ENCODE measurements at regions not wholly inside any gene's neighbourhood (a gene's known extent, or its start where the extent isn't known, plus 50 kb on each side); places are given as distances from the start of the nearest gene placed in this dataset.

DNA sequence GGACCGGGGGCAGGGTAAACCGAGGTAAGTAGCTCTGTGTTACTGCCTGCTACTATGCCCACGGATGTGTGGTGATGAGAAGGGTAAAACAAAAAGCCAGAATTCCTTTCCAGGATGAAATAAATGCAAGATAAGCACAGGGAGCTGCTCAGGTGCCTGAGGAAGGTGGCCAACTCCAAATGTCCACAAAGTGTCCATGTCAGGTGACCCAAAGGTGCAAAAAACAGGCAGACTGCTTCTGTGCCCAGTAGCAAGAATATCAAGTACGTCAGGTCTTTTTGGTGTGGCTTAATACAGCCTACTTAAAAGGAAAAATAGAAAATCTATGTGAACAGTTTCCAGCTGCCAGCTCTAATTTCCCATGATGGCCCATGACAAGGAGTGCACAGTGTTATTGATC is 279.3 kb downstream of the SETD4 start:
- no peak overlapping the region for H3K4ac ChIP-seq (ENCODE audit: low read depth, low read length)
- DNase-seq: no peak
- H4K8ac ChIP-seq (replicated peaks; ENCODE audit: insufficient read length, low read depth, low read length): no peak overlapping the region
- no peaks in the 10 kb centered on the region for H4K20me1 ChIP-seq (ENCODE audit: control insufficient read depth, insufficient read depth, insufficient read length)
- H3K4me1 ChIP-seq (ENCODE audit: insufficient read depth, low read length): no peaks in the 10 kb centered on the region
- no peak overlapping the region for H3K27ac ChIP-seq (ENCODE audit: insufficient read length, low read depth, low read length)
- H3T11ph ChIP-seq (ENCODE audit: low read length): no peak overlapping the region
- no peak overlapping the region; a peak in 1 of 7 replicates for H3K27ac Mint-ChIP-seq
- H4K5ac ChIP-seq (ENCODE audit: insufficient read length, low read depth, low read length): no peak overlapping the region
- H3K18ac ChIP-seq (ENCODE audit: insufficient read length, low read depth, low read length): no peak overlapping the region
- TF ChIP-seq, protein P1, sequence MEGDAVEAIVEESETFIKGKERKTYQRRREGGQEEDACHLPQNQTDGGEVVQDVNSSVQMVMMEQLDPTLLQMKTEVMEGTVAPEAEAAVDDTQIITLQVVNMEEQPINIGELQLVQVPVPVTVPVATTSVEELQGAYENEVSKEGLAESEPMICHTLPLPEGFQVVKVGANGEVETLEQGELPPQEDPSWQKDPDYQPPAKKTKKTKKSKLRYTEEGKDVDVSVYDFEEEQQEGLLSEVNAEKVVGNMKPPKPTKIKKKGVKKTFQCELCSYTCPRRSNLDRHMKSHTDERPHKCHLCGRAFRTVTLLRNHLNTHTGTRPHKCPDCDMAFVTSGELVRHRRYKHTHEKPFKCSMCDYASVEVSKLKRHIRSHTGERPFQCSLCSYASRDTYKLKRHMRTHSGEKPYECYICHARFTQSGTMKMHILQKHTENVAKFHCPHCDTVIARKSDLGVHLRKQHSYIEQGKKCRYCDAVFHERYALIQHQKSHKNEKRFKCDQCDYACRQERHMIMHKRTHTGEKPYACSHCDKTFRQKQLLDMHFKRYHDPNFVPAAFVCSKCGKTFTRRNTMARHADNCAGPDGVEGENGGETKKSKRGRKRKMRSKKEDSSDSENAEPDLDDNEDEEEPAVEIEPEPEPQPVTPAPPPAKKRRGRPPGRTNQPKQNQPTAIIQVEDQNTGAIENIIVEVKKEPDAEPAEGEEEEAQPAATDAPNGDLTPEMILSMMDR (conservative IDR thresholded peaks at IDR 0.05): no peak
- H3K79me1 ChIP-seq (ENCODE audit: insufficient read depth, low read depth, low read length, poor library complexity, severe bottlenecking): no peaks in the 10 kb centered on the region
- H2AFZ ChIP-seq (ENCODE audit: low read length): no peak overlapping the region
- no CpG with 5 or more reads among the region's 4 CpGs for WGBS (ENCODE audit: extremely low coverage, insufficient read length, low lambda C conversion rate)
- H3K4me2 ChIP-seq (ENCODE audit: insufficient read depth, insufficient read length, low read length): no peak overlapping the region
- H3K14ac ChIP-seq (ENCODE audit: insufficient read depth, low read length): no peak overlapping the region
- peaks cover 0 to 2% of the 10 kb centered on the region in 2 experiments; a peak in 2 of 5 replicates for H3K9me3 Mint-ChIP-seq
- H4K91ac ChIP-seq (ENCODE audit: insufficient read length, low read depth, low read length): no peak overlapping the region
- no peaks in the 10 kb centered on the region for H3K79me2 ChIP-seq (ENCODE audit: insufficient read depth, low read length)
- no peak overlapping the region for H2BK20ac ChIP-seq (ENCODE audit: low read depth, low read length, poor library complexity, severe bottlenecking)
- H3K9ac ChIP-seq (ENCODE audit: extremely low read depth, insufficient read length, low read length): no peak overlapping the region
- no peak overlapping the region for H2BK5ac ChIP-seq (ENCODE audit: insufficient read length, low read length)
- no peaks in the 10 kb centered on the region for H3K4me1 Mint-ChIP-seq
- H2BK120ac ChIP-seq (ENCODE audit: low read depth, low read length, poor library complexity, severe bottlenecking): no peak overlapping the region
- H3K27me3 Mint-ChIP-seq (ENCODE audit: low read depth): no peaks in the 10 kb centered on the region; the same call in 1 of the 2 replicates
- H3K4me3 Mint-ChIP-seq: no peak overlapping the region
- H2BK15ac ChIP-seq (ENCODE audit: low read depth, low read length): no peak overlapping the region
- no peak overlapping the region for H2BK12ac ChIP-seq (ENCODE audit: insufficient read length, low read depth, low read length)
- H2AK5ac ChIP-seq (ENCODE audit: insufficient read length, low read length): no peak overlapping the region
- no peaks in the 10 kb centered on the region for H3K23me2 ChIP-seq (ENCODE audit: insufficient read length, low read depth, low read length, poor library complexity, severe bottlenecking)
- no peak overlapping the region for H3K23ac ChIP-seq (ENCODE audit: insufficient read length, low read depth, low read length)
- no peaks in the 10 kb centered on the region for H3K36me3 Mint-ChIP-seq (ENCODE audit: insufficient read depth in 1 of 3, low read depth in 3 of 3)
- no peak overlapping the region for H3K56ac ChIP-seq (ENCODE audit: insufficient read length, low read depth, low read length)
- no peaks in the 10 kb centered on the region for H3K9me3 ChIP-seq (ENCODE audit: control insufficient read depth, low read depth, low read length)
- H3K27me3 ChIP-seq (ENCODE audit: insufficient read depth, low read length): no peaks in the 10 kb centered on the region; the same call in 1 of the 2 replicates

All from H9 (cell line).